Central memory CD8-positive, alpha-beta T cell (primary cell): ENCODE measurements at regions not wholly inside any gene's neighbourhood (a gene's known extent, or its start where the extent isn't known, plus 50 kb on each side); places are given as distances from the start of the nearest gene placed in this dataset.

ENCODE experiments used
- ATAC-seq: fragments of 150-1000 bp; cut with Tn5 transposase; replicated peaks from 2 replicates; pipeline ENCODE4 v1.10.0; 2022; ENCODE audit warnings: mild to moderate bottlenecking, moderate FRiP score, moderate number of reproducible peaks; ENCODE audit not compliant: poor library complexity, severe bottlenecking; ENCODE audit errors: extremely low read depth
- DNase-seq, 2 donors: peaks; one replicate each; pipeline ENCODE4 v3.0.0; 2021; ENCODE audit warnings: low spot score in 2 of 2
- H3K27ac Mint-ChIP-seq: one replicate; pipeline ENCODE4 v1.8.0; 2022; ENCODE audit warnings: low read depth, mild to moderate bottlenecking, moderate library complexity, mixed read lengths
- H3K27me3 Mint-ChIP-seq: one replicate; pipeline ENCODE4 v1.8.0; 2022; ENCODE audit warnings: mixed read lengths
- H3K36me3 Mint-ChIP-seq: one replicate; pipeline ENCODE4 v1.8.0; 2022; ENCODE audit warnings: mild to moderate bottlenecking, moderate library complexity, mixed read lengths; ENCODE audit not compliant: insufficient read depth
- H3K4me1 Mint-ChIP-seq: one replicate; pipeline ENCODE4 v1.8.0; 2022; ENCODE audit warnings: mixed read lengths
- H3K4me3 Mint-ChIP-seq: one replicate; pipeline ENCODE4 v1.8.0; 2022; ENCODE audit warnings: mild to moderate bottlenecking, moderate library complexity, mixed read lengths
- H3K9me3 Mint-ChIP-seq: one replicate; pipeline ENCODE4 v1.8.0; 2022; ENCODE audit warnings: mixed read lengths

GRCh38 chr11:82308979-82309378 is 424.7 kb downstream of the FAM181B start:
- no peaks in the 10 kb centered on the region for H3K4me1 Mint-ChIP-seq
- no peak overlapping the region for H3K4me3 Mint-ChIP-seq
- DNase-seq: no peak
- H3K9me3 Mint-ChIP-seq: peaks cover 9% of the 10 kb centered on the region
- no peak for ATAC-seq
- H3K27ac Mint-ChIP-seq: no peak overlapping the region
- no peaks in the 10 kb centered on the region for H3K36me3 Mint-ChIP-seq
- no peaks in the 10 kb centered on the region for H3K27me3 Mint-ChIP-seq

- Mint-ChIP-seq H3K4me1 (no peaks in the 10 kb centered on the region), H3K27ac (no peak overlapping the region), H3K36me3 (no peaks in the 10 kb centered on the region), H3K4me3 (no peak overlapping the region), H3K27me3 (no peaks in the 10 kb centered on the region), H3K9me3 (peaks cover 9% of the 10 kb centered on the region)
- ATAC-seq: no peak
- no peak for DNase-seq
Measured at GRCh38 chr11:82305123-82305522, 428.5 kb downstream of the FAM181B start.

GRCh38 chr11:82303671-82304070 is 430.0 kb downstream of the FAM181B start:
- no peaks in the 10 kb centered on the region for H3K36me3 Mint-ChIP-seq
- no peak for DNase-seq
- no peak overlapping the region for H3K4me3 Mint-ChIP-seq
- ATAC-seq: no peak
- H3K4me1 Mint-ChIP-seq: no peaks in the 10 kb centered on the region
- H3K9me3 Mint-ChIP-seq: peaks cover 4% of the 10 kb centered on the region
- no peak overlapping the region for H3K27ac Mint-ChIP-seq
- no peaks in the 10 kb centered on the region for H3K27me3 Mint-ChIP-seq

- ATAC-seq (no peak), DNase-seq (no peak)
- no peaks in the 10 kb centered on the region for H3K4me1 Mint-ChIP-seq
- H3K27me3 Mint-ChIP-seq: no peaks in the 10 kb centered on the region
- no peaks in the 10 kb centered on the region for H3K36me3 Mint-ChIP-seq
- no peak overlapping the region for H3K4me3 Mint-ChIP-seq
- peaks cover 5% of the 10 kb centered on the region for H3K9me3 Mint-ChIP-seq
- H3K27ac Mint-ChIP-seq: no peak overlapping the region
Measured at GRCh38 chr11:82288471-82288870, 445.2 kb downstream of the FAM181B start.

- ATAC-seq: no peak
- H3K9me3 Mint-ChIP-seq: peaks cover 7% of the 10 kb centered on the region
- no peaks in the 10 kb centered on the region for H3K4me1 Mint-ChIP-seq
- H3K27ac Mint-ChIP-seq: no peak overlapping the region
- DNase-seq: no peak
- no peak overlapping the region for H3K4me3 Mint-ChIP-seq
- no peaks in the 10 kb centered on the region for H3K36me3 Mint-ChIP-seq
- H3K27me3 Mint-ChIP-seq: no peaks in the 10 kb centered on the region
Measured at GRCh38 chr11:82270870-82271269, 462.8 kb downstream of the FAM181B start.

GRCh38 chr11:82268627-82269026 is 465.0 kb downstream of the FAM181B start:
- Mint-ChIP-seq H3K27ac (no peak overlapping the region), H3K4me3 (no peak overlapping the region), H3K36me3 (no peaks in the 10 kb centered on the region), H3K4me1 (no peaks in the 10 kb centered on the region), H3K9me3 (peaks cover 7% of the 10 kb centered on the region), H3K27me3 (no peaks in the 10 kb centered on the region)
- ATAC-seq (no peak), DNase-seq (no peak)

GRCh38 chr11:82267186-82267585 is 466.5 kb downstream of the FAM181B start:
- H3K9me3 Mint-ChIP-seq: peaks cover 7% of the 10 kb centered on the region
- H3K4me3 Mint-ChIP-seq: no peak overlapping the region
- H3K27ac Mint-ChIP-seq: no peak overlapping the region
- H3K27me3 Mint-ChIP-seq: no peaks in the 10 kb centered on the region
- no peaks in the 10 kb centered on the region for H3K36me3 Mint-ChIP-seq
- no peak for ATAC-seq
- H3K4me1 Mint-ChIP-seq: no peaks in the 10 kb centered on the region
- DNase-seq: no peak

GRCh38 chr11:82261367-82261766 is 472.3 kb downstream of the FAM181B start:
- DNase-seq: no peak
- no peak for ATAC-seq
- Mint-ChIP-seq H3K36me3 (no peaks in the 10 kb centered on the region), H3K9me3 (no peaks in the 10 kb centered on the region), H3K27me3 (no peaks in the 10 kb centered on the region), H3K4me1 (no peaks in the 10 kb centered on the region), H3K27ac (no peak overlapping the region), H3K4me3 (no peak overlapping the region)

GRCh38 chr11:82250047-82250446 is 483.6 kb downstream of the FAM181B start:
- ATAC-seq (no peak), DNase-seq (no peak)
- Mint-ChIP-seq H3K9me3 (no peaks in the 10 kb centered on the region), H3K4me1 (no peaks in the 10 kb centered on the region), H3K4me3 (no peak overlapping the region), H3K27ac (no peak overlapping the region), H3K27me3 (no peaks in the 10 kb centered on the region), H3K36me3 (no peaks in the 10 kb centered on the region)

- Mint-ChIP-seq H3K27me3 (no peaks in the 10 kb centered on the region), H3K9me3 (no peaks in the 10 kb centered on the region), H3K4me1 (no peaks in the 10 kb centered on the region), H3K4me3 (no peak overlapping the region), H3K36me3 (no peaks in the 10 kb centered on the region), H3K27ac (no peak overlapping the region)
- DNase-seq: no peak
- no peak for ATAC-seq
Measured at GRCh38 chr11:82246926-82247325, 486.7 kb downstream of the FAM181B start.

- ATAC-seq: no peak
- Mint-ChIP-seq H3K36me3 (peaks cover 1% of the 10 kb centered on the region), H3K27me3 (no peaks in the 10 kb centered on the region), H3K4me1 (no peaks in the 10 kb centered on the region), H3K9me3 (peaks cover 7% of the 10 kb centered on the region), H3K27ac (no peak overlapping the region), H3K4me3 (no peak overlapping the region)
- DNase-seq: no peak
Measured at GRCh38 chr11:82239498-82239897, 494.2 kb downstream of the FAM181B start.

- Mint-ChIP-seq H3K27me3 (no peaks in the 10 kb centered on the region), H3K4me3 (no peak overlapping the region), H3K4me1 (no peaks in the 10 kb centered on the region), H3K36me3 (peaks cover 1% of the 10 kb centered on the region), H3K9me3 (peaks cover 7% of the 10 kb centered on the region), H3K27ac (no peak overlapping the region)
- ATAC-seq (no peak), DNase-seq (no peak)
Measured at GRCh38 chr11:82234256-82234655, 499.4 kb downstream of the FAM181B start.

GRCh38 chr11:82233201-82233600 is 500.5 kb downstream of the FAM181B start:
- peaks cover 1% of the 10 kb centered on the region for H3K36me3 Mint-ChIP-seq
- H3K4me1 Mint-ChIP-seq: no peaks in the 10 kb centered on the region
- H3K27ac Mint-ChIP-seq: no peak overlapping the region
- H3K9me3 Mint-ChIP-seq: peaks cover 2% of the 10 kb centered on the region
- no peak for DNase-seq
- no peak overlapping the region for H3K4me3 Mint-ChIP-seq
- no peaks in the 10 kb centered on the region for H3K27me3 Mint-ChIP-seq
- ATAC-seq: no peak

GRCh38 chr11:82229341-82229740 is 504.3 kb downstream of the FAM181B start:
- Mint-ChIP-seq H3K27me3 (no peaks in the 10 kb centered on the region), H3K9me3 (no peaks in the 10 kb centered on the region), H3K4me1 (no peaks in the 10 kb centered on the region), H3K27ac (no peak overlapping the region), H3K36me3 (no peaks in the 10 kb centered on the region), H3K4me3 (no peak overlapping the region)
- DNase-seq (no peak), ATAC-seq (no peak)
